H9 (cell line): ENCODE measurements at regions not wholly inside any gene's neighbourhood (a gene's known extent, or its start where the extent isn't known, plus 50 kb on each side); places are given as distances from the start of the nearest gene placed in this dataset.

Experiments
- DNase-seq: peaks from one replicate; pipeline ENCODE4 v3.0.0-alpha.2; 2017
- H2AFZ ChIP-seq: one replicate; pipeline ENCODE4 v1.6.1; 2013; ENCODE audit warnings: mild to moderate bottlenecking, low read length, control low read depth, moderate library complexity
- H2AK5ac ChIP-seq: 2 replicates; pipeline ENCODE4 v1.6.1; 2013; ENCODE audit warnings: low read length, control low read depth, mixed read lengths; ENCODE audit not compliant: insufficient read length
- H2BK120ac ChIP-seq: one replicate; pipeline ENCODE4 v1.6.1; 2013; ENCODE audit warnings: low read depth, mild to moderate bottlenecking, low read length, control low read depth, inconsistent platforms; ENCODE audit not compliant: poor library complexity, severe bottlenecking
- H2BK12ac ChIP-seq: 2 replicates; pipeline ENCODE4 v1.6.1; 2013; ENCODE audit warnings: low read length, control low read depth, mixed read lengths, low read depth; ENCODE audit not compliant: insufficient read length
- H2BK15ac ChIP-seq: 2 replicates; pipeline ENCODE4 v1.6.1; 2013; ENCODE audit warnings: low read depth, low read length, control low read depth
- H2BK20ac ChIP-seq: one replicate; pipeline ENCODE4 v1.6.1; 2013; ENCODE audit warnings: low read depth, mild to moderate bottlenecking, low read length, control low read depth, inconsistent platforms; ENCODE audit not compliant: poor library complexity, severe bottlenecking
- H2BK5ac ChIP-seq: 2 replicates; pipeline ENCODE4 v1.6.1; 2013; ENCODE audit warnings: low read length, control low read depth, mixed read lengths; ENCODE audit not compliant: insufficient read length
- H3K14ac ChIP-seq: 2 replicates; pipeline ENCODE4 v1.6.1; 2013; ENCODE audit warnings: low read length, control low read depth; ENCODE audit not compliant: insufficient read depth
- H3K18ac ChIP-seq: 2 replicates; pipeline ENCODE4 v1.6.1; 2013; ENCODE audit warnings: low read depth, mild to moderate bottlenecking, mixed read lengths, low read length, control low read depth; ENCODE audit not compliant: insufficient read length
- H3K23ac ChIP-seq: 2 replicates; pipeline ENCODE4 v1.6.1; 2013; ENCODE audit warnings: low read length, control low read depth, mixed read lengths, low read depth; ENCODE audit not compliant: insufficient read length
- H3K23me2 ChIP-seq: 2 replicates; pipeline ENCODE4 v1.6.1; 2013; ENCODE audit warnings: low read depth, mild to moderate bottlenecking, mixed read lengths, low read length, control low read depth; ENCODE audit not compliant: insufficient read length, poor library complexity, severe bottlenecking
- H3K27ac ChIP-seq: 2 replicates; pipeline ENCODE4 v1.5.1; 2013; ENCODE audit warnings: low read length, control low read depth, mixed read lengths, low read depth; ENCODE audit not compliant: insufficient read length
- H3K27me3 ChIP-seq: 2 replicates; pipeline ENCODE4 v1.6.1; 2013; ENCODE audit warnings: low read length, control low read depth, inconsistent platforms; ENCODE audit not compliant: insufficient read depth
- H3K4ac ChIP-seq: 2 replicates; pipeline ENCODE4 v1.6.1; 2013; ENCODE audit warnings: low read depth, mild to moderate bottlenecking, control low read depth, inconsistent platforms, low read length, moderate library complexity
- H3K4me1 ChIP-seq: 2 replicates; pipeline ENCODE4 v1.6.1; 2013; ENCODE audit warnings: low read length, control low read depth, inconsistent platforms; ENCODE audit not compliant: insufficient read depth
- H3K4me2 ChIP-seq: 2 replicates; pipeline ENCODE4 v1.6.1; 2013; ENCODE audit warnings: low read length, control low read depth, mixed read lengths; ENCODE audit not compliant: insufficient read length, insufficient read depth
- H3K56ac ChIP-seq: 2 replicates; pipeline ENCODE4 v1.6.1; 2013; ENCODE audit warnings: low read depth, mild to moderate bottlenecking, mixed read lengths, low read length, control low read depth; ENCODE audit not compliant: insufficient read length
- H3K79me1 ChIP-seq: 2 replicates; pipeline ENCODE4 v1.6.1; 2013; ENCODE audit warnings: low read depth, mild to moderate bottlenecking, moderate library complexity, low read length, control low read depth, inconsistent platforms; ENCODE audit not compliant: insufficient read depth, poor library complexity, severe bottlenecking
- H3K79me2 ChIP-seq: 2 replicates; pipeline ENCODE4 v1.6.1; 2013; ENCODE audit warnings: low read length, control low read depth, inconsistent platforms; ENCODE audit not compliant: insufficient read depth
- H3K9ac ChIP-seq: 2 replicates; pipeline ENCODE4 v1.6.1; 2013; ENCODE audit warnings: low read length, control low read depth, mixed read lengths; ENCODE audit not compliant: insufficient read length; ENCODE audit errors: extremely low read depth
- H3K9me3 ChIP-seq: one replicate; pipeline ENCODE4 v1.6.1; 2013; ENCODE audit warnings: low read depth, low read length, inconsistent platforms; ENCODE audit not compliant: control insufficient read depth
- H3T11ph ChIP-seq: one replicate; pipeline ENCODE4 v1.6.1; 2013; ENCODE audit warnings: mild to moderate bottlenecking, low read length, control low read depth, inconsistent platforms
- H4K20me1 ChIP-seq: one replicate; pipeline ENCODE4 v1.6.1; 2013; ENCODE audit not compliant: control insufficient read depth, insufficient read length, insufficient read depth
- H4K5ac ChIP-seq: 2 replicates; pipeline ENCODE4 v1.6.1; 2013; ENCODE audit warnings: low read depth, mild to moderate bottlenecking, mixed read lengths, low read length, control low read depth; ENCODE audit not compliant: insufficient read length
- H4K8ac ChIP-seq: replicated peaks from 2 replicates; pipeline ENCODE4 v1.6.1; 2013; ENCODE audit warnings: low read length, control low read depth, mixed read lengths, low read depth; ENCODE audit not compliant: insufficient read length
- H4K91ac ChIP-seq: 2 replicates; pipeline ENCODE4 v1.6.1; 2013; ENCODE audit warnings: low read depth, mild to moderate bottlenecking, moderate library complexity, mixed read lengths, low read length, control low read depth; ENCODE audit not compliant: insufficient read length
- H3K27ac Mint-ChIP-seq, 3 experiments: 2 replicates in 2 of 3; 3 replicates in 1 of 3; pipeline ENCODE4 v1.8.0; 2020 to 2021; ENCODE audit warnings: mixed read lengths in 3 of 3, mild to moderate bottlenecking in 1 of 3, moderate library complexity in 1 of 3
- H3K27me3 Mint-ChIP-seq: 2 replicates; pipeline ENCODE4 v1.8.0; 2021; ENCODE audit warnings: low read depth, mild to moderate bottlenecking, moderate library complexity, mixed read lengths
- H3K36me3 Mint-ChIP-seq, 3 experiments: 2 replicates in 2 of 3; 3 replicates in 1 of 3; pipeline ENCODE4 v1.8.0; 2020 to 2021; ENCODE audit warnings: low read depth in 3 of 3, mixed read lengths in 3 of 3; ENCODE audit not compliant: insufficient read depth in 1 of 3
- H3K4me1 Mint-ChIP-seq, 2 experiments: 2 replicates each; pipeline ENCODE4 v1.8.0; 2020; ENCODE audit warnings: mixed read lengths in 2 of 2
- H3K4me3 Mint-ChIP-seq, 2 experiments: 2 replicates in 1 of 2; 3 replicates in 1 of 2; pipeline ENCODE4 v1.8.0; 2020 to 2021; ENCODE audit warnings: mild to moderate bottlenecking in 2 of 2, mixed read lengths in 2 of 2, moderate library complexity in 1 of 2
- H3K9me3 Mint-ChIP-seq, 2 experiments: 2 replicates in 1 of 2; 3 replicates in 1 of 2; pipeline ENCODE4 v1.8.0; 2020; ENCODE audit warnings: mild to moderate bottlenecking in 2 of 2, mixed read lengths in 2 of 2, moderate library complexity in 1 of 2
- CTCF ChIP-seq: fragments of 200-600 bp; sonication (generic); conservative IDR thresholded peaks from 3 replicates; pipeline ENCODE4 v1.8.0; 2021; ENCODE audit warnings: antibody characterized with exemption, mild to moderate bottlenecking
- WGBS: extraction: QIAGEN DNeasy Blood & Tissue Kit; methylation state at CpG from one replicate; pipeline ENCODE4 v1.1.7; 2013; ENCODE audit warnings: missing lambda C conversion rate, low lambda C conversion rate, mixed read lengths; ENCODE audit not compliant: insufficient read length; ENCODE audit errors: extremely low coverage; 5-methylcytosine and 5-hydroxymethylcytosine counted together

GRCh38 chr15:95676500-95676899, 654.0 kb upstream of the NR2F2 start:
- no peaks in the 10 kb centered on the region for H3K4me1 ChIP-seq
- no peaks in the 10 kb centered on the region for H3K23me2 ChIP-seq
- Mint-ChIP-seq H3K4me3 (no peak overlapping the region), H3K27me3 (no peaks in the 10 kb centered on the region), H3K27ac (peak overlapping the region in 1 of 3 experiments; percentile 21; a peak in 1 of 7 replicates), H3K36me3 (no peaks in the 10 kb centered on the region), H3K4me1 (0 out of 4 replicates have a peak, but pooled peaks cover 0 to 3% of the 10 kb centered on the region in 2 experiments), H3K9me3 (no peaks in the 10 kb centered on the region)
- no peak overlapping the region for H2AK5ac ChIP-seq
- no peaks in the 10 kb centered on the region for H4K20me1 ChIP-seq
- DNase-seq: no peak
- H2BK20ac ChIP-seq: no peak overlapping the region
- no peak overlapping the region for H2BK12ac ChIP-seq
- no peak overlapping the region for H4K5ac ChIP-seq
- no peak for TF ChIP-seq CTCF
- H3K18ac ChIP-seq: no peak overlapping the region
- no peaks in the 10 kb centered on the region for H3K9me3 ChIP-seq
- H2AFZ ChIP-seq: no peak overlapping the region
- H2BK120ac ChIP-seq: no peak overlapping the region
- no peaks in the 10 kb centered on the region for H3K79me1 ChIP-seq
- H3K4me2 ChIP-seq: no peak overlapping the region
- no peak overlapping the region for H3K14ac ChIP-seq
- H3K27ac ChIP-seq: no peak overlapping the region
- H2BK5ac ChIP-seq: no peak overlapping the region
- H4K91ac ChIP-seq: no peak overlapping the region
- no peaks in the 10 kb centered on the region for H3K79me2 ChIP-seq
- H3K4ac ChIP-seq: no peak overlapping the region
- H3K56ac ChIP-seq: no peak overlapping the region
- H2BK15ac ChIP-seq: no peak overlapping the region
- no peak overlapping the region for H4K8ac ChIP-seq
- H3K9ac ChIP-seq: no peak overlapping the region
- H3K23ac ChIP-seq: no peak overlapping the region
- WGBS: no CpG with 5 or more reads among the region's 3 CpGs
- no peak overlapping the region for H3T11ph ChIP-seq
- no peaks in the 10 kb centered on the region for H3K27me3 ChIP-seq
